ENCODE measurements at regions not wholly inside any gene's neighbourhood (a gene's known extent, or its start where the extent isn't known, plus 50 kb on each side); places are given as distances from the start of the nearest gene placed in this dataset.
"Not testable (repeated sequence)": the region's sequence is repeated elsewhere in the genome, so short reads cannot be mapped to it uniquely, and the experiment has no call there.

DNA sequence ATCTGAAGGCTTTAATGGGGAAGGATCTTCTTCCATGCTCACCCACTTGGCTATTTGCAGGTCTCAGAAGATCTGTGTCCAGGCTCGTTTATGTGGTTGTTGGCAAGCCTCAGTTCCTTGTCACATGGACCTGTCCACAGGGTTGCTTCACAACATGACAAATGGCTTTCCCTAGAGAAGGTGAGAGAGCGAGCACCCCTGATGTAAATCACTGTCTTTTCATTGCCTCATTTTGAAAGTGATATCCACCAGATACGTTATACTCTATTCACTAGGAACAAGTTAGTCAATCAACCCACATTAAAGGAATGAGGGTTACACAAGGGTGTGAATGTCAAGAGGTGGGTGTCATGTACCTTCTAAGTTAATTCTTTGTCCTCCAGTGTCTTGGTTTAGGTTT, 433.3 kb downstream of the RPS6KC1 start:
- DNase-seq: no peak
- Mint-ChIP-seq H3K9me3 (peaks cover 0 to 3% (median under 1%) of the 10 kb centered on the region in 6 donors), H3K36me3 (peaks cover 0 to 2% (median 0%) of the 10 kb centered on the region in 3 donors), H3K4me1 (no peaks in the 10 kb centered on the region), H3K27ac (no peak overlapping the region), H3K27me3 (ENCODE audit: low read depth in 3 of 3) (peaks cover 2 to 12% (median 4%) of the 10 kb centered on the region in 3 donors), H3K4me3 (no peak overlapping the region)

DNA sequence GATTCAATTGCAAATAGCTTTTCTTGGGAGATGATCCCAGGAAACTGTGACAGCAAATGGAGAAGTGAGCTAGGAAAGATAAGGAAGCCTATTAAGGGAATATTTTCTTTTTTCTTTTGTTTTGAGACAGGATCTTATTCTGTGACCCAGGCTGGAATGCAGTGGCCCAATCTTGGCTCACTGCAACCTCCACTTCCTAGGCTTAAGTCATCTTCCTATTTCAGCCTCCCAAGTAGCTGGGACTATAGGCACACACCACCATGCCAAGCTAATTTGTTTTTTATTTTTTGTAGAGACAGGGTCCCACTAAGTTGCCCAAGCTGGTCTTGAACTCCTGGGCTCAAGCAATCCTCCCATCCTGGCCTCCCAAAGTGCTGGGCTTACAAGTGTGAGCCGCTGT, 433.7 kb downstream of the RPS6KC1 start:
- H3K27ac Mint-ChIP-seq: no peak overlapping the region
- H3K9me3 Mint-ChIP-seq: peaks cover 0 to 3% (median under 1%) of the 10 kb centered on the region in 6 donors
- peaks cover 3 to 12% (median 4%) of the 10 kb centered on the region in 3 donors for H3K27me3 Mint-ChIP-seq (ENCODE audit: low read depth in 3 of 3)
- H3K4me1 Mint-ChIP-seq: no peaks in the 10 kb centered on the region
- peaks cover 0 to 2% (median 0%) of the 10 kb centered on the region in 3 donors for H3K36me3 Mint-ChIP-seq
- no peak overlapping the region for H3K4me3 Mint-ChIP-seq
- DNase-seq: no peak

DNA sequence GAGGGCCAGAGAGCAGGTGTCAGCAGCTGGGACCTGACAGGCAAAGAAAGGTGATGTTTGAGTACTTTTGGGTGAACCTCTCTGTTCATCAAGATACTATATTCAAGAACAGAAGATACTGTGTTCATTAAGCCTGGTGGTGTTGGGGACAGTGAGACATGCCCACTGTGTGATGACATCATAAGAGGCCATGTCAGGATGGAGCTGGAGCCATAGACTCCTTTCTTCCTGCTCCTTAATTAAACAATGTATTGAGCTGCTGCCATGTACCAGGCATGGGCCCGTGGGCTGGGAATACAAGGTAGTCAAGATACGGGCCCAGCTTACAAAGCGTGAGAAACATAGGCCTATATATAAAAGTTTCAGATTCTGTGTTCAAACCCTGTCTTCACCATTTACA, 435.4 kb downstream of the RPS6KC1 start:
- H3K9me3 Mint-ChIP-seq: peaks cover 0 to 3% (median under 1%) of the 10 kb centered on the region in 6 donors
- H3K4me3 Mint-ChIP-seq: no peak overlapping the region
- no peaks in the 10 kb centered on the region for H3K4me1 Mint-ChIP-seq
- peaks cover 4 to 12% (median 4%) of the 10 kb centered on the region in 3 donors for H3K27me3 Mint-ChIP-seq (ENCODE audit: low read depth in 3 of 3)
- H3K36me3 Mint-ChIP-seq: no peaks in the 10 kb centered on the region
- H3K27ac Mint-ChIP-seq: no peak overlapping the region
- no peak for DNase-seq

DNA sequence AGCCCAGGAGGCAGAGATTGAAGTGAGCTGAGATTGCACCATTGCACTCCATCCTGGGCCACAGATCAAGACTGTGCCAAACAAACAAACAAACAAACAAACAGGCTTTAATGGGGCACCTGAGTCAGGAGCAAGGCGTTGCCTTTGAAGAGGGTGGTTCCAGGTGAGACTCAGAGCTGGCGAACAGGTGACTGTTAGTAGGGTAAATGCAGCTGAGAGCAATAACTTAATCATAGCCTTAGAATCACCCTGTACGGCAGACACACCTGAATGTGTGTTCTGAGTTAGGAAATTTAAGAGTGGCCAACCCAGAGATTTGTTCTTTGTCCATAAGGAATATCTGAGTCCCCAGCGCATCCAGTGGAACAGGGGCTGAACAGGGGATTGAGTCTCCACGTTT, 440.4 kb downstream of the RPS6KC1 start:
- H3K4me3 Mint-ChIP-seq: no peak overlapping the region
- peaks cover 0 to 5% (median 0%) of the 10 kb centered on the region in 6 donors for H3K9me3 Mint-ChIP-seq
- H3K36me3 Mint-ChIP-seq: no peaks in the 10 kb centered on the region
- H3K27ac Mint-ChIP-seq: no peak overlapping the region
- H3K27me3 Mint-ChIP-seq (ENCODE audit: low read depth in 3 of 3): peaks cover 2 to 8% (median 7%) of the 10 kb centered on the region in 3 donors
- H3K4me1 Mint-ChIP-seq: no peaks in the 10 kb centered on the region
- DNase-seq: no peak

DNA sequence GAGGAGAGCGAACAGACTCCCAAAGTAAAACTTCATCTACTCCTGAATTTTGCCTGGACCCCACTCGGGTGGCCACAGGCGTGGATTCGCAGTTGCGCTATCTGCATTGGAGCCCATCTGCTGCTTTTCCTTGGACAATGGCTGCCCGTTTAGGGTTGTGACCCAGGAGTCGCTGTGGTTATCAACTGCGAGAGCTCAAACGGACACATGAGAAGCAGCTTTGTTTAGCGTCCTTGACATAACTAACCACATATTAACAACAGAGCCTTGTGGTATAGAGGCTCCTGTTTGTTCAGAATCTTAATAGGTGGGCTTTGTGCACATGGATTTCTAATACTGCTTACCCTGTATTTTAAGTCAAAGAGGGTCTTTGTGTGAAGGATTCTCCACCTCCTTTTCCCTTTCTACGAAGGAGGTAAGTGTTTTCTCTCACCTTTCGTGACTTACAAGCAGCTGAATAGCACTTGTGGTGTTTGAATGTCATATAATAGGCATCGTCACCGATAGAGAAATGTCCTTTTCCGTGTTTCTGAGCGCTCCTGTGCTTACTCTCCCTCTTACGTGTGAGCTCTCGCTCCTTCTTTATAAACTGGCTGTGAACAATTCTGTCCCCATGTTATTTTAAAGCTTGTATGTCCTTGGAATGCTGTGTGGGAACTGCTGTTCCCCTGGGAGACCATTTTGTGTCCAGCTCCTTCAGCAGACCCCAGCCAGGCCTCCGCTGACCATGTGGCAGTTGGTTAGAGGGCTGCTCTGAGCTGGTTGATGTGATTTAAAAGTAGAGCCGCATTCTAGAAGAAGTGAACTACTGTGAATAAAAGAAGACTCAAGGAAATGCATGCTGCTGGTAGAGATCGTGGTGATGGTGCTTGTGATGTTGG, 441.4 kb downstream of the RPS6KC1 start:
- no peak for DNase-seq
- no peaks in the 10 kb centered on the region for H3K36me3 Mint-ChIP-seq
- H3K9me3 Mint-ChIP-seq: peaks cover 0 to 5% (median 0%) of the 10 kb centered on the region in 6 donors
- no peaks in the 10 kb centered on the region for H3K4me1 Mint-ChIP-seq
- H3K4me3 Mint-ChIP-seq: no peak overlapping the region
- no peak overlapping the region for H3K27ac Mint-ChIP-seq
- peaks cover 2 to 8% (median 7%) of the 10 kb centered on the region in 3 donors for H3K27me3 Mint-ChIP-seq (ENCODE audit: low read depth in 3 of 3)

DNA sequence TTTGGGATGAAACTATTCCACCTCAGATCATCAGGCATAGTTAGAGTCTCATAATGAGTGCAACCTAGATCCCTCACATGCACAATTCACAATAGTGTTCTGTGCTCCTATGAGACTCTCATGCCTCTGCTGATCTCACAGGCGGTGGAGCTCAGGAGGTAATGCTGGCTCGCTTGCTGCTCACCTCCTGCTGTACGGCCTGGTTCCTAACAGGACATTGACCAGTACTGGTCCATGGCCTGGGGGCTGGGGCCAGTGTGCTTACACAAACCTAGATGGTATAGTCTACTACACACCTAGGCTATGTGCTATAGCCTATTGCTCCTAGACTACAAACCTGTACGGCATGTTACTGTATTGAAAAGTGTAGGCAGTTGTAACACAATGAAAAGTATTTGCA, 448.4 kb downstream of the RPS6KC1 start:
- peaks cover 0 to 2% (median 0%) of the 10 kb centered on the region in 3 donors for H3K27me3 Mint-ChIP-seq (ENCODE audit: low read depth in 3 of 3)
- peaks cover 0 to 4% (median 0%) of the 10 kb centered on the region in 6 donors for H3K9me3 Mint-ChIP-seq
- no peaks in the 10 kb centered on the region for H3K36me3 Mint-ChIP-seq
- DNase-seq: no peak
- no peak overlapping the region for H3K4me3 Mint-ChIP-seq
- no peak overlapping the region for H3K27ac Mint-ChIP-seq
- no peaks in the 10 kb centered on the region for H3K4me1 Mint-ChIP-seq

DNA sequence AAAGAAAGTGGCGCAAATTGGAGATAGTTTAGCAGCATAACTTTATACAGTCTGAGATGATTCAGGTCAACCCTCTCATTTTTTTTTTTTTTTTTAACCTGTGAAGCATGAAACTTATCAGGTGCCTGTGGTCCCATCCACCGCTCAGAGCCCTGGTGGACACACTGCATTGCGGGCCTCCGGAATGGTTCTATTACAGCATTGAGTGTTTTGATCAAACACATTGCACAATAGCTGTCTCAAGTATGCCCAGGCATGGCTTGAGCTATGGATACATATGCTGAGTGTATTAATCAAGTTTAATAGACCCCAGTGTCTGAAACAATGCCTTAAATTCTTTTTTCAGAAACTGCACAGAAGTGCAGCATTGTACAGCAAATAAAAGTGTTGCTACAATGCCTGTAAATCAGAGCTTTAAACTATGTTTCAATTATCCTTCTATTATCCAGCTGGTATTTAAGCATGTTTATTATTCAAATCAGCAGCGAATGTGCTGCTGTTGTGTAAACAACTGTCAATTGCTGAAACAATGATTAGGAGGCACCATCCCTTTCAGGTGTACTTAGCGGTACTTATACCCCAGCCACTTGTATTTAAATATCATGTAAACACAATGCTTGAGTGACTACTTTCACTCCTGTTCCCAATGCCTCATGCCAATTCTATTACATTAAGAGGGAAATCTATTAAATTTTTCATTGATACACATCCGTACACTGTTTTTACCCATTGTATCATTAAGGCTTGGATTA, 456.6 kb downstream of the RPS6KC1 start:
- Mint-ChIP-seq H3K36me3 (no peaks in the 10 kb centered on the region), H3K4me1 (no peaks in the 10 kb centered on the region), H3K9me3 (peaks cover 0 to 5% (median 1%) of the 10 kb centered on the region in 6 donors), H3K27me3 (ENCODE audit: low read depth in 3 of 3) (peaks cover 0 to 7% (median 0%) of the 10 kb centered on the region in 3 donors), H3K27ac (no peak overlapping the region), H3K4me3 (no peak overlapping the region)
- no peak for DNase-seq

DNA sequence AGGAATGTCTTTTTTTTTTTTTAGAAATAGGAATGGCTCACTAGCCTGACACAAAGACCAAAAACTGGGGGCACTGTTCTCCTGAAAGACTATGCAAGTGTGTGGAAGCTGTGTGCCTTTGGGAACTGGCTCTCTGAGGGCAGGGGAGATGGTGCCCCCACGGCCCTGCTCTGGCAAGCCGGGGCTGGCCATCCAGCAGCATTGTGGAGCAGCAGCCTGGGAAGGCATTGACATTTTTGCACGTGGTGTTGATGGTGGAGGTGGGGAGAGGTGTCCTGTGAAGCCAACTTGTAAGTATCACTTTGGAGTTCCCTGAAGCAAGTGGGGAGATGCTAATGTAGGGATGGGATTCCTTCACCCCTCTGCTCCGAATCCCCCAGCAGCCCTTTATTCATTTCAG, 460.1 kb downstream of the RPS6KC1 start:
- no peaks in the 10 kb centered on the region for H3K4me1 Mint-ChIP-seq
- peaks cover 2 to 7% (median 3%) of the 10 kb centered on the region in 3 donors for H3K27me3 Mint-ChIP-seq (ENCODE audit: low read depth in 3 of 3)
- H3K9me3 Mint-ChIP-seq: peaks cover 0 to 4% (median 0%) of the 10 kb centered on the region in 6 donors
- no peak overlapping the region for H3K27ac Mint-ChIP-seq
- no peak for DNase-seq
- no peak overlapping the region for H3K4me3 Mint-ChIP-seq
- no peaks in the 10 kb centered on the region for H3K36me3 Mint-ChIP-seq

DNA sequence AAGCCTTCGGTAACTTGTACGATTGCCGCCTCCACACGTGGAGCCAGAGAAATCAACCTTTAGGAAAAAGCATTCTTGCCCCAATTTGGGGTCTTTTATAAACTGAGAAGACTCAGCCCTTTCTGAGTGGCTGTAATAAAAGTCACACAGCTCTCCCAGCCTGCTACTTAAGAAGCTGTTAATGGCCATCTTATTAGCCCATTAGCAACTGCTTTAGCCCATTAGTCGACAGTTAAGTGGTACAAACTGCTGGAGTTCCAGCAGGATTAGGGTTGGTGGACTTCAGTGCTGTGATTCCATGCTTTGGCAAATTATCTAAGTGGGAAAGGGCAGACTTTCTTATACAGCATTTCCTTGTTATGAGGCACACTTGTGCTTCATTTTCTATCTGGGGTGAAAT, 461.3 kb downstream of the RPS6KC1 start:
- no peak overlapping the region for H3K27ac Mint-ChIP-seq
- DNase-seq: no peak

DNA sequence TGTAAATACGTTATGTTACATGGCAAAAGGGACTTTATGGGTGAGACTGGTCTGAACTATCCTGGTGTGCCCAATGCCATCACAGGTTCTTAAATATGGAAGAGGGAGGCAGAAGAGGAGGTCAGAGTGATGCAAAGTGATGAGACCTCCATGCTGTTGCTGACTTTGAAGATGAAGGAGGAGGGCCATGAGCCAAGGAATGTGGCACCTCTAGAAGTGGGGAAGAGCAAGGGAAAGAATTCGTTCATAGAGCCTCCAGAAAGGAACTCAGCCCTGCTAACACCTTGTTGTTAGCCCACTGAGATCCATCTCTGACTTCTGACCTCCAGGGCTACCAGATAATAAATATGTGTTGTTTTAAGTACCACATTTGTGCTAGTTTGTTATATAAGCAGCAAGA, 462.0 kb downstream of the RPS6KC1 start:
- DNase-seq: no peak
- H3K9me3 Mint-ChIP-seq: peaks cover 0 to 4% (median under 1%) of the 10 kb centered on the region in 6 donors
- H3K4me1 Mint-ChIP-seq: no peaks in the 10 kb centered on the region
- H3K27ac Mint-ChIP-seq: no peak overlapping the region
- H3K27me3 Mint-ChIP-seq (ENCODE audit: low read depth in 3 of 3): peaks cover 2 to 7% (median 3%) of the 10 kb centered on the region in 3 donors
- H3K4me3 Mint-ChIP-seq: no peak overlapping the region
- no peaks in the 10 kb centered on the region for H3K36me3 Mint-ChIP-seq

More for the DNA sequence above, 461.3 kb downstream of the RPS6KC1 start:
- peaks cover 0 to 4% (median 0%) of the 10 kb centered on the region in 6 donors for H3K9me3 Mint-ChIP-seq
- peaks cover 2 to 7% (median 3%) of the 10 kb centered on the region in 3 donors for H3K27me3 Mint-ChIP-seq (ENCODE audit: low read depth in 3 of 3)
- H3K4me1 Mint-ChIP-seq: no peaks in the 10 kb centered on the region
- no peaks in the 10 kb centered on the region for H3K36me3 Mint-ChIP-seq
- H3K4me3 Mint-ChIP-seq: no peak overlapping the region

DNA sequence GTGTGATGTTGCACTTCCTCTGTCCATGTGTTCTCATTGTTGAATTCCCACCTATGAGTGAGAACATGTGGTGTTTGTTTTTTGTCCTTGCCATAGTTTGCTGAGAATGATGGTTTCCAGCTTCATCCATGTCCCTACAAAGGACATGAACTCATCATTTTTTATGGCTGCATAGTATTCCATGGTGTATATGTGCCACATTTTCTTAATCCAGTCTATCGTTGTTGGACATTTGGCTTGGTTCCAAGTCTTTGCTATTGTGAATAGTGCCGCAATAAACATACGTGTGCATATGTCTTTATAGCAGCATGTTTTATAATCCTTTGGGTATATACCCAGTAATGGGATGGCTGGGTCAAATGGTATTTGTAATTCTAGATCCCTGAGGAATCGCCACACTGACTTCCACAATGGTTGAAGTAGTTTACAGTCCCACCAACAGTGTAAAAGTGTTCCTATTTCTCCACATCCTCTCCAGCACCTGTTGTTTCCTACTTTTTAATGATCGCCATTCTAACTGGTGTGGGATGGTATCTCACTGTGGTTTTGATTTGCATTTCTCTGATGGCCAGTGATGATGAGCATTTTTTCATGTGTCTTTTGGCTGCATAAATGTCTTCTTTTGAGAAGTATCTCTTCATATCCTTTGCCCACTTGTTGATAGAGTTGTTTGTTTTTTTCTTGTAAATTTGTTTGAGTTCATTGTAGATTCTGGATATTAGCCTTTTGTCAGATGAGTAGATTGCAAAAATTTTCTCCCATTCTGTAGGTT, 463.6 kb downstream of the RPS6KC1 start:
- not testable (repeated sequence) for DNase-seq; H3K27ac Mint-ChIP-seq; H3K9me3 Mint-ChIP-seq; H3K4me3 Mint-ChIP-seq; H3K4me1 Mint-ChIP-seq; H3K27me3 Mint-ChIP-seq (ENCODE audit: low read depth in 3 of 3); H3K36me3 Mint-ChIP-seq

DNA sequence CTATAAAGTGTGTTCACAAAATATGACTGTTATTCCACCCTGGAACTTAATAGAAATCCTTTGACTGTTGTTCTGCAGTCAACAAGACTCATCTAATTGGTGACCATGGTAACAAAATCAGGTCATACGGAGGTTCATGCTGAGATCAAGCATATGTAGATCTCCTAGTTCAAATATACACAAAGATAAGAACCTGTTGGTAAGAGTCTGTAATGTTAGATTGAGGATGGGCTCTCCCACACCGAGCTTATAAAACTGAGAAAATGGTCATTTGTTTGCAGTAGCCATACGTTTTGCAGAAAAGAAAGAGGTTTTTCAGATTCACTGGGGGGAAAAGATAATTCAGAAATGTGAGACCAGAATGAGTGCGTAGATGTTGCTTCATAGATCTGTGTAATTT, 468.1 kb downstream of the RPS6KC1 start:
- H3K9me3 Mint-ChIP-seq: peaks cover 0 to 12% (median 8%) of the 10 kb centered on the region in 6 donors
- H3K27me3 Mint-ChIP-seq (ENCODE audit: low read depth in 3 of 3): peaks cover 3 to 10% (median 4%) of the 10 kb centered on the region in 3 donors
- no peak for DNase-seq
- H3K36me3 Mint-ChIP-seq: no peaks in the 10 kb centered on the region
- H3K27ac Mint-ChIP-seq: no peak overlapping the region
- no peak overlapping the region for H3K4me3 Mint-ChIP-seq
- no peaks in the 10 kb centered on the region for H3K4me1 Mint-ChIP-seq

DNA sequence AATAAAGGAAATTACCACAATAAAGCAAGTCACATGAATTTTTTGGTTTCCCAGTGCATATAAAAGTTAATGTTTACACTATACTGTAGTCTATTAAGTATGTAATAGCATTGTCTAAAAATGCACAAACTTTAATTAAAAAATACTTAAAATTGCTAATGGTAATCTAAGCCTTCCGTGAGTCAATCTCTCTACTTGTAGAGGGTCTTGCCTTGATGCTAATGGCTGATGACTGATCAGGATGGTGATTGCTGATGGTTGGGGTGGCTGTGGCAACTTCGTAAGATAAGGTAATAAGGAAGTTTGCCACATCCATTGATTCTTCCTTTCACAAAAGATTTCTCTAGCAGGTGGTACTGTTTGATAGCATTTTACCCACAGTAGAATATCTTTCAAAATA, 466.6 kb upstream of the PROX1 start:
- Mint-ChIP-seq H3K27me3 (ENCODE audit: low read depth in 3 of 3) (peaks cover 0 to 10% (median 1%) of the 10 kb centered on the region in 3 donors), H3K9me3 (peaks cover 0 to 12% (median 8%) of the 10 kb centered on the region in 6 donors), H3K4me1 (no peaks in the 10 kb centered on the region), H3K27ac (no peak overlapping the region), H3K36me3 (no peaks in the 10 kb centered on the region), H3K4me3 (no peak overlapping the region)
- no peak for DNase-seq
